OCI-LY7 (cell line): ENCODE measurements at regions not wholly inside any gene's neighbourhood (a gene's known extent, or its start where the extent isn't known, plus 50 kb on each side); places are given as distances from the start of the nearest gene placed in this dataset.

ENCODE experiments used
- EZH2phosphoT487 ChIP-seq: fragments of 200-600 bp; sonication (generic); IDR thresholded peaks from 2 replicates; pipeline ENCODE4 v1.6.1; 2018; ENCODE audit warnings: low read depth, borderline replicate concordance, mild to moderate bottlenecking, mixed run types, antibody characterized with exemption, low read length, moderate library complexity, mixed read lengths
- TF ChIP-seq, protein P1 (sequence below): fragments of 200-600 bp; sonication (generic); conservative IDR thresholded peaks from 2 replicates; pipeline ENCODE4 v1.5.1; 2014; ENCODE audit warnings: mild to moderate bottlenecking, antibody characterized with exemption, low read length, moderate library complexity, mixed read lengths

DNA sequence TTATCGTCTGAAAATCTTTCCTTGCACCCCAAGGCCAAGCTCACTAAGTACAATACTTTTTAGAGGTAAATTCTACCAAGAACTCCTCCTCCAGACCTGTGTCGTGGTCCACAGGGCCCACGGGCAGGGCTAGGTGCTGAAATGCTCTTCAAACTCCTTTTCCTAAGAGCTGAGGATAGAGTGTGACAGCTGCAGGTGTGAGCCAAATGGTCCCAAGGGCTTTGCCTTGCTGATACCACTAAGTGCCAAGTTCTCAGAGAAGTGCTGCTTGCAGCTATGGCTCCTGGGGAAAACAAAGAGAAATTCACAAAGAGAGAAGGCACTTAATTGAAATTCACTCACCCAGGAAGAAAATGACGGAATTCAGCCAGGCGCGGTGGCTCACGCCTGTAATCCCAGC lies 868.9 kb upstream of the AUTS2 start:
- TF ChIP-seq, protein P1, sequence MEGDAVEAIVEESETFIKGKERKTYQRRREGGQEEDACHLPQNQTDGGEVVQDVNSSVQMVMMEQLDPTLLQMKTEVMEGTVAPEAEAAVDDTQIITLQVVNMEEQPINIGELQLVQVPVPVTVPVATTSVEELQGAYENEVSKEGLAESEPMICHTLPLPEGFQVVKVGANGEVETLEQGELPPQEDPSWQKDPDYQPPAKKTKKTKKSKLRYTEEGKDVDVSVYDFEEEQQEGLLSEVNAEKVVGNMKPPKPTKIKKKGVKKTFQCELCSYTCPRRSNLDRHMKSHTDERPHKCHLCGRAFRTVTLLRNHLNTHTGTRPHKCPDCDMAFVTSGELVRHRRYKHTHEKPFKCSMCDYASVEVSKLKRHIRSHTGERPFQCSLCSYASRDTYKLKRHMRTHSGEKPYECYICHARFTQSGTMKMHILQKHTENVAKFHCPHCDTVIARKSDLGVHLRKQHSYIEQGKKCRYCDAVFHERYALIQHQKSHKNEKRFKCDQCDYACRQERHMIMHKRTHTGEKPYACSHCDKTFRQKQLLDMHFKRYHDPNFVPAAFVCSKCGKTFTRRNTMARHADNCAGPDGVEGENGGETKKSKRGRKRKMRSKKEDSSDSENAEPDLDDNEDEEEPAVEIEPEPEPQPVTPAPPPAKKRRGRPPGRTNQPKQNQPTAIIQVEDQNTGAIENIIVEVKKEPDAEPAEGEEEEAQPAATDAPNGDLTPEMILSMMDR = no peak
- TF ChIP-seq EZH2phosphoT487 = no peak
